HG02840 (cell line): ENCODE measurements at regions not wholly inside any gene's neighbourhood (a gene's known extent, or its start where the extent isn't known, plus 50 kb on each side); places are given as distances from the start of the nearest gene placed in this dataset.
"Not testable (repeated sequence)": the region's sequence is repeated elsewhere in the genome, so short reads cannot be mapped to it uniquely, and the experiment has no call there.

Experiments
- ATAC-seq: cut with Tn5 transposase; IDR thresholded peaks from one replicate; pipeline ENCODE4 v1.9.1; 2021; ENCODE audit warnings: mild to moderate bottlenecking, moderate library complexity, moderate number of reproducible peaks; ENCODE audit not compliant: unreplicated experiment, low FRiP score

GRCh38 chr2:106339609-106340008 lies 128.6 kb downstream of the RGPD3 start:
- ATAC-seq, result no peak

- no peak for ATAC-seq
Observed at GRCh38 chr2:106339132-106339531, 129.1 kb downstream of the RGPD3 start.

- no peak for ATAC-seq
Observed at GRCh38 chr2:106338043-106338442, 130.2 kb downstream of the RGPD3 start.

GRCh38 chr2:106336737-106337136 lies 131.5 kb downstream of the RGPD3 start:
- ATAC-seq, result no peak

- no peak for ATAC-seq
Observed at GRCh38 chr2:106336108-106336507, 132.1 kb downstream of the RGPD3 start.

- no peak for ATAC-seq
Observed at GRCh38 chr2:106334802-106335201, 133.4 kb downstream of the RGPD3 start.

GRCh38 chr2:106333253-106333873 lies 134.8 kb downstream of the RGPD3 start:
- not testable (repeated sequence) for ATAC-seq

- no peak for ATAC-seq
Observed at GRCh38 chr2:106332054-106332453, 136.2 kb downstream of the RGPD3 start.

GRCh38 chr2:106330384-106331261 lies 136.5 kb upstream of the UXS1 start:
- ATAC-seq, result not testable (repeated sequence)

- ATAC-seq, result no peak
Observed at GRCh38 chr2:106323337-106324013, 129.4 kb upstream of the UXS1 start.

- no peak for ATAC-seq
Observed at GRCh38 chr2:106322281-106322680, 128.2 kb upstream of the UXS1 start.

GRCh38 chr2:106320439-106320838 lies 126.3 kb upstream of the UXS1 start:
- ATAC-seq, result not testable (repeated sequence)

GRCh38 chr2:106316915-106317314 lies 122.8 kb upstream of the UXS1 start:
- ATAC-seq, result no peak

- ATAC-seq, result no peak
Observed at GRCh38 chr2:106314444-106314843, 120.3 kb upstream of the UXS1 start.

- no peak for ATAC-seq
Observed at GRCh38 chr2:106311041-106311370, 116.9 kb upstream of the UXS1 start.

- ATAC-seq, result no peak
Observed at GRCh38 chr2:106307860-106308259, 113.8 kb upstream of the UXS1 start.

GRCh38 chr2:106306387-106306786 lies 112.3 kb upstream of the UXS1 start:
- no peak for ATAC-seq

GRCh38 chr2:106304612-106305184 lies 110.6 kb upstream of the UXS1 start:
- ATAC-seq, result no peak

GRCh38 chr2:106299696-106300095 lies 105.6 kb upstream of the UXS1 start:
- no peak for ATAC-seq

GRCh38 chr2:106296182-106296815 lies 102.2 kb upstream of the UXS1 start:
- ATAC-seq, result no peak

GRCh38 chr2:106294182-106294581 lies 100.1 kb upstream of the UXS1 start:
- ATAC-seq, result no peak
